Heart left ventricle (tissue), 13 donors: ENCODE measurements at regions not wholly inside any gene's neighbourhood (a gene's known extent, or its start where the extent isn't known, plus 50 kb on each side); places are given as distances from the start of the nearest gene placed in this dataset.

Experiments used
- POLR2A ChIP-seq, 2 donors: fragments of 450-650 bp; IDR thresholded peaks; one replicate each; pipeline ENCODE4 v1.6.1; 2017; ENCODE audit warnings: antibody characterized with exemption in 2 of 2, mild to moderate bottlenecking in 2 of 2, moderate library complexity in 2 of 2
- TF ChIP-seq, protein P1 (sequence below), 12 donors: fragments of 200-600 bp; sonication (generic) in 4 of 12; IDR thresholded peaks; one replicate each; pipeline versions ENCODE4 v1.5.0 to v1.8.0; 2018 to 2022; ENCODE audit warnings: antibody characterized with exemption in 12 of 12, mild to moderate bottlenecking in 5 of 12
- donor health status: ischemic (EF 13 %, LVEDD 7.1; RV severe dilation, severe dysfunction).
- donor health status: DM: no; HTN: yes; CAD: no.
- donor health status: DM: no; HTN: no; CAD: no.
- donor health status: ischemic (EF 25% LVEDD 6.9; RV normal size, moderate dysfunction).
- donor health status: ischemic (EF 25% LVEDD 5.7; RV mildly dilated, moderate dysfunction).
- donor health status: ischemic (EF 35%, LVEDD 5.7; RV mildly dilated, moderate dysfunction).
- donor health status: nonischemic (EF 11% LVEDD 7.7; RV severe dilation, severe dysfunction).
- donor health status: DM: yes; HTN: yes; CAD: no.
- donor health status: PGD.
- donor health status: ischemic (EF 29% LVEDD 5.4; RV normal size, mild dysfunction).
- donor health status: nonischemic (EF 23%, LVEDD 6.1; RV moderate dilation, normal function).

DNA sequence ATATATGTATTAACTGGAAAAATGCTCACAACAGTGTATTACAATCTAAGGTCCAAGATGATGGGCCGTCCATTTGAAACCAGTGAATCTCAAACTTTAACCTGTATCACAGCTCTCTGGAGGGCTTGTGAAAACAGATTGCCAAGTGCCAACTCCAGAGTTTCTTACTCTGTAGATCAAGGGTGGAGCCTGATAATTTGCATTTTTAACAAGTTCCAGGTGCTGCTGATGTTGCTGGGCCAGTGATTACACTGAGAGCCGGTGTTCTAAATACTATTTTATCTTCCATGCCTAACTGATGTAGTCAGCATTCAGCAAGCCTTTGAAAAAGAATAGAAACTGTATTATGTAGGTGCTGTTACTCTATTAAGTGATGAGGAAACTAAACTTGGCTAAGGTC is 269.9 kb upstream of the FERD3L start:
- TF ChIP-seq POLR2A (IDR thresholded peaks at IDR 0.05) = no peak
- TF ChIP-seq, protein P1, sequence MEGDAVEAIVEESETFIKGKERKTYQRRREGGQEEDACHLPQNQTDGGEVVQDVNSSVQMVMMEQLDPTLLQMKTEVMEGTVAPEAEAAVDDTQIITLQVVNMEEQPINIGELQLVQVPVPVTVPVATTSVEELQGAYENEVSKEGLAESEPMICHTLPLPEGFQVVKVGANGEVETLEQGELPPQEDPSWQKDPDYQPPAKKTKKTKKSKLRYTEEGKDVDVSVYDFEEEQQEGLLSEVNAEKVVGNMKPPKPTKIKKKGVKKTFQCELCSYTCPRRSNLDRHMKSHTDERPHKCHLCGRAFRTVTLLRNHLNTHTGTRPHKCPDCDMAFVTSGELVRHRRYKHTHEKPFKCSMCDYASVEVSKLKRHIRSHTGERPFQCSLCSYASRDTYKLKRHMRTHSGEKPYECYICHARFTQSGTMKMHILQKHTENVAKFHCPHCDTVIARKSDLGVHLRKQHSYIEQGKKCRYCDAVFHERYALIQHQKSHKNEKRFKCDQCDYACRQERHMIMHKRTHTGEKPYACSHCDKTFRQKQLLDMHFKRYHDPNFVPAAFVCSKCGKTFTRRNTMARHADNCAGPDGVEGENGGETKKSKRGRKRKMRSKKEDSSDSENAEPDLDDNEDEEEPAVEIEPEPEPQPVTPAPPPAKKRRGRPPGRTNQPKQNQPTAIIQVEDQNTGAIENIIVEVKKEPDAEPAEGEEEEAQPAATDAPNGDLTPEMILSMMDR (IDR thresholded peaks at IDR 0.05) = no peak
